GM12878 (cell line): ENCODE measurements at regions not wholly inside any gene's neighbourhood (a gene's known extent, or its start where the extent isn't known, plus 50 kb on each side); places are given as distances from the start of the nearest gene placed in this dataset.

ENCODE experiments used
- ATAC-seq: fragments of 200-7000 bp; cut with Tn5 transposase; 3 replicates; pipeline ENCODE4 v1.9.1; 2020; ENCODE audit warnings: mild to moderate bottlenecking, moderate library complexity
- BruUV-seq: library from RNA; stranded (reverse); fragments of 400-500 nt; replicated peaks from 2 replicates; lab custom pipeline; 2021; lab: Mats Ljungman, UMichigan
- CTCF ChIA-PET: fragments of 300-600 bp; sonication (Branson Sonifier 250); formaldehyde crosslinking; extraction: SDS; loops from one replicate; lab custom pipeline; 2021; ENCODE audit warnings: inconsistent platforms; lab: Yijun Ruan, JAX
- POLR2A ChIA-PET: fragments of 350-600 bp; formaldehyde crosslinking; extraction: SDS; loops from one replicate; lab custom pipeline; 2021; ENCODE audit warnings: inconsistent platforms; lab: Charles Lee
- RAD21 ChIA-PET: fragments of 300-600 bp; sonication (Branson Sonifier 250); formaldehyde crosslinking; loops from one replicate; lab custom pipeline; 2023; ENCODE audit warnings: antibody characterized with exemption; ENCODE audit not compliant: unreplicated experiment; lab: Charles Lee
- SMC1A ChIA-PET: fragments of 300-600 bp; sonication (Branson Sonifier 250); formaldehyde crosslinking; loops from one replicate; lab custom pipeline; 2023; ENCODE audit not compliant: unreplicated experiment, uncharacterized antibody; lab: Charles Lee
- DNase-seq: peaks from one replicate; pipeline ENCODE4 v3.0.0-alpha.2; 2011; ENCODE audit warnings: low read depth, low spot score
- FAIRE-seq: peaks from 3 replicates; lab custom pipeline; 2011; peaks lifted over from hg19 to GRCh38; lab: Jason Lieb, UNC
- H2AFZ ChIP-seq: 2 replicates; pipeline ENCODE4 v1.6.0; 2011; ENCODE audit warnings: low read depth, low read length, control low read depth; ENCODE audit not compliant: control insufficient read depth
- H3K27ac ChIP-seq: 2 replicates; pipeline ENCODE4 v1.5.1; 2011; ENCODE audit warnings: control low read depth; ENCODE audit not compliant: control insufficient read depth, insufficient read depth
- H3K27me3 ChIP-seq, 2 experiments: replicated peaks in 1 of 2; 2 replicates each; pipeline versions ENCODE4 v1.6.0 to v1.6.1; 2011; ENCODE audit warnings: low read length in 1 of 2; ENCODE audit not compliant: control insufficient read depth in 2 of 2, insufficient read depth in 2 of 2
- H3K36me3 ChIP-seq, 2 experiments: 2 replicates each; pipeline ENCODE4 v1.5.1; 2011; ENCODE audit warnings: low read length in 1 of 2; ENCODE audit not compliant: control insufficient read depth in 2 of 2, insufficient read depth in 2 of 2
- H3K4me1 ChIP-seq: 2 replicates; pipeline ENCODE4 v1.6.1; 2011; ENCODE audit warnings: mild to moderate bottlenecking, low read length, moderate library complexity, mixed read lengths; ENCODE audit not compliant: control insufficient read depth, insufficient read depth
- H3K4me2 ChIP-seq: 2 replicates; pipeline ENCODE4 v1.6.0; 2011; ENCODE audit warnings: control low read depth; ENCODE audit not compliant: control insufficient read depth, insufficient read depth
- H3K4me3 ChIP-seq: fragments of 200-600 bp; sonication (generic); 2 replicates; pipeline ENCODE4 v1.5.1; 2016
- H3K79me2 ChIP-seq: 2 replicates; pipeline ENCODE4 v1.6.0; 2011; ENCODE audit warnings: low read length; ENCODE audit not compliant: control insufficient read depth, insufficient read depth
- H3K9ac ChIP-seq: 2 replicates; pipeline ENCODE4 v1.8.0; 2011; ENCODE audit warnings: low read length, control low read depth, mixed read lengths; ENCODE audit not compliant: control insufficient read depth, insufficient read depth
- H3K9me3 ChIP-seq: replicated peaks from 3 replicates; pipeline ENCODE4 v1.5.1; 2011; ENCODE audit warnings: mild to moderate bottlenecking, low read length; ENCODE audit not compliant: control insufficient read depth, insufficient read depth
- H4K20me1 ChIP-seq: 2 replicates; pipeline ENCODE4 v1.6.0; 2011; ENCODE audit not compliant: control insufficient read depth, insufficient read depth
- ATF2 ChIP-seq: IDR thresholded peaks from 2 replicates; pipeline ENCODE4 v1.6.1; 2012; ENCODE audit warnings: low read length, inconsistent platforms
- CEBPZ ChIP-seq: fragments of 150-350 bp; IDR thresholded peaks from 2 replicates; pipeline ENCODE4 v1.6.1; 2016; ENCODE audit warnings: low read depth, low read length
- CHD2 ChIP-seq: IDR thresholded peaks from 2 replicates; pipeline ENCODE4 v1.6.1; 2011; ENCODE audit warnings: low read depth, low read length, improper control_type of control experiment, borderline replicate concordance
- SKIL ChIP-seq: fragments of 450-650 bp; IDR thresholded peaks from 2 replicates; pipeline ENCODE4 v1.6.1; 2017; ENCODE audit warnings: mild to moderate bottlenecking, low read depth, inconsistent platforms; ENCODE audit not compliant: poor library complexity, severe bottlenecking
- SMC3 ChIP-seq: IDR thresholded peaks from 2 replicates; pipeline ENCODE4 v1.6.1; 2011; ENCODE audit warnings: low read length, improper control_type of control experiment, borderline replicate concordance
- YY1 ChIP-seq: IDR thresholded peaks from 2 replicates; pipeline ENCODE4 v1.6.1; 2011; ENCODE audit warnings: low read depth, mild to moderate bottlenecking, low read length
- WGBS: methylation state at CpG from one replicate; pipeline ENCODE4 v1.1.6; 2016; ENCODE audit warnings: low lambda C conversion rate; ENCODE audit not compliant: insufficient replicate concordance, insufficient coverage; ENCODE audit errors: missing lambda C conversion rate; 5-methylcytosine and 5-hydroxymethylcytosine counted together
- in situ Hi-C: fragments of 300-500 bp; cut with MboI; formaldehyde crosslinking; loops from 9 replicates; pipeline ENCODE4 v1.14.3; 2018; ENCODE audit warnings: mixed read lengths
- intact Hi-C: fragments of 100-400 bp; cut with micrococcal nuclease; formaldehyde crosslinking; loops from one replicate; pipeline ENCODE4 v1.14.2; 2022; ENCODE audit not compliant: unreplicated experiment

- ChIA-PET CTCF (no interaction called here), RAD21 (no interaction called here), POLR2A (no interaction called here), SMC1A (interaction anchor here (1.0 kb wide), 1 partner anchor 271 kb away, joined by 3 read pairs; no protein-coding TSS in a partner anchor)
- intact Hi-C loops, result no loop called here
- no peak for DNase-seq
- no TSS peak for BruUV-seq
- ATAC-seq, result no peak
- Histone ChIP-seq H3K27me3 (no peaks in the 10 kb centered on the region), H3K79me2 (no peaks in the 10 kb centered on the region), H3K9ac (no peak overlapping the region), H3K4me1 (no peaks in the 10 kb centered on the region), H3K27ac (no peak overlapping the region), H3K4me2 (no peak overlapping the region), H3K9me3 (no peaks in the 10 kb centered on the region), H4K20me1 (no peaks in the 10 kb centered on the region), H3K36me3 (no peaks in the 10 kb centered on the region), H2AFZ (no peak overlapping the region), H3K4me3 (no peak overlapping the region)
- in situ Hi-C loops, result no loop called here
- 17% methylated on average over 2 of the region's 2 CpGs for WGBS
- TF ChIP-seq ATF2 (no peak), CEBPZ (no peak), SKIL (no peak), SMC3 (no peak), YY1 (no peak), CHD2 (no peak)
- no peak for FAIRE-seq
These were observed 278.4 kb upstream of the SEMA3C start for GRCh38 chr7:81197266-81197665.
